Keratinocyte (primary cell): ENCODE measurements at regions not wholly inside any gene's neighbourhood (a gene's known extent, or its start where the extent isn't known, plus 50 kb on each side); places are given as distances from the start of the nearest gene placed in this dataset.

ENCODE experiments used
- CTCF ChIP-seq, 3 experiments: IDR thresholded peaks in 1 of 3; conservative IDR thresholded peaks in 1 of 3; optimal IDR thresholded peaks in 1 of 3; 2 replicates in 2 of 3; 3 replicates in 1 of 3; pipeline versions ENCODE3 to v1.5.1; 2011; ENCODE audit warnings: low read length in 3 of 3, mild to moderate bottlenecking in 3 of 3, moderate library complexity in 2 of 3, control low read depth in 1 of 3, inconsistent platforms in 1 of 3; ENCODE audit not compliant: insufficient read depth in 2 of 3; ENCODE audit errors: extremely low read depth in 1 of 3
- EZH2 ChIP-seq: IDR thresholded peaks from one replicate; pipeline ENCODE4 v1.6.1; 2012; ENCODE audit warnings: inconsistent platforms, mild to moderate bottlenecking, low read length, moderate library complexity

DNA sequence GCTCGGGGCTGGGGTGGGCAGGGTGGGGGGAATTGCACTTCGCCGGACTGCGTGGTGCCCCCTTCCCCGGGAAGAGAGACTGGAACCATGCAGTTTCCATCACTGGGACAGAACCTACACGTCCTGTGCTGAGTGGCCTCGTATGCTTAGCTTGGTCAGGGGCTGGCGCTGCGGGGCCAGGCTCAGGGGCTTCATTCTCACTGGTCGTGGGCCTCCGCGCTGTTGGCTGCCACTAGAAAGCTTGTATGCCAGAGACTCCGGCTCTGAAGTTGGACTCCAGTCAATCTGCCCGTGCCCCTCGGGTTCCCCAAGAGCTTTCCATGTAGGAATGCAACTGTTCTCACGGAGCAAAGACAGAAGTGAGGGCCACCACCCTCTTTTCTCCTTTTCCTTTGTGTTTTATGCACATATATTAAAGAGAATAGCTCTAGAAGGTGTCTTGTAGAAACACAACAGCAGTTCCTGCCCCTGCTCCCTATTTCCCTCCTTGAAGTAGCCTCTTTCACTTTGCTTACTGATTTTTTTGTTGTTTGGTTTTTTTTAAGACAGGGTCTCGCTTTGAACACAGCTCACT, 64.0 kb upstream of the YWHAQ start:
- TF ChIP-seq CTCF (optimal IDR thresholded peaks at IDR 0.05 in 1 of 3, IDR thresholded peaks at IDR 0.05 in 1 of 3, conservative IDR thresholded peaks at IDR 0.05 in 1 of 3; ENCODE audit: extremely low read depth in 1 of 3, insufficient read depth in 2 of 3, low read length in 3 of 3) (no peak), EZH2 (no peak)
